ENCODE measurements at regions not wholly inside any gene's neighbourhood (a gene's known extent, or its start where the extent isn't known, plus 50 kb on each side); places are given as distances from the start of the nearest gene placed in this dataset.

- no peak for DNase-seq (ENCODE audit: low spot score)
These were observed 82.6 kb upstream of the DHX15 start for GRCh38 chr4:24666816-24667477.

DNA sequence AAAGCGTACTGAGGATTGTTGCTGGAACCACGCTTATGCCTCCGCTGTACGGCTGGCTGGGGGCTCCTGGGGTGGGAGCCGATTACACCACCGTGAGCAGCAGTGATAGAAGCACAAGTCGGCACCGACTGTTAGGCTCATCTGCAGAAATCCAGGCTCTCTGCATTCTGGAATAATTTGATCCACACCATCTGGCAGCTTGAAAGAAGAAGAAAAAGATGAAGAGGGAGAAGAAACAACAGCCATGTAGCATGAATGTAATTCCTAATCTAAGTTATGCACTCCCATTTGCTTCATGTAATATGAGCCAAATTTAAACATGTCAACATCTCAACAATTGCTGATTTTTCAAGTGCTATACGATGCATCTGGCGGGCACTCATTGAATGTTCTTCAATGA is 84.6 kb upstream of the DHX15 start:
- DNase-seq (ENCODE audit: low spot score) = no peak

GRCh38 chr4:24669751-24670150 is 85.4 kb upstream of the DHX15 start:
- DNase-seq (ENCODE audit: low spot score) = no peak

- DNase-seq (ENCODE audit: low spot score) = no peak
These were observed 87.5 kb upstream of the DHX15 start for GRCh38 chr4:24671849-24672248.

GRCh38 chr4:24672880-24673279 is 88.5 kb upstream of the DHX15 start:
- no peak for DNase-seq (ENCODE audit: low spot score)

DNA sequence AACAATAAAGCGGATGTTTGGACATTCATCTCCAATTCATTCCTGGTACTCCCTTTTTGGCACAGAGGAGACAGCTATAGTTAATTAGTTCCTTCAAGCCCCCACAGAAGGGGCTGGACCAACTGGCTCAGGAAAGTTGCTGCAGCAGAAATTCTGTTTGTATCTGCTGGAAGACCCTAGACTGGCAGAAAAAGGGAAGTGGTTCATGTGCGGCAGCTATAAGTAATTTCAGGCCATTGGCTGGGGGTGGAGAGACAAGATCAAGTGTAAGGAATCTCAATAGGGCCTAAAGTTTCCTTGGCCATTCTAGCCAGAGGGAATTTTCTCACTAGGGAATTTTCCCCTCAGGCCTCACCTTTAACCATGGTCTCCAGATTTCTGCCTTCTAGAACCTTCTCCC is 89.9 kb upstream of the DHX15 start:
- no peak for DNase-seq (ENCODE audit: low spot score)

- DNase-seq (ENCODE audit: low spot score) = no peak
These were observed 91.5 kb upstream of the DHX15 start for GRCh38 chr4:24675721-24676389.

GRCh38 chr4:24677909-24678308 is 93.6 kb upstream of the DHX15 start:
- DNase-seq (ENCODE audit: low spot score) = no peak

DNA sequence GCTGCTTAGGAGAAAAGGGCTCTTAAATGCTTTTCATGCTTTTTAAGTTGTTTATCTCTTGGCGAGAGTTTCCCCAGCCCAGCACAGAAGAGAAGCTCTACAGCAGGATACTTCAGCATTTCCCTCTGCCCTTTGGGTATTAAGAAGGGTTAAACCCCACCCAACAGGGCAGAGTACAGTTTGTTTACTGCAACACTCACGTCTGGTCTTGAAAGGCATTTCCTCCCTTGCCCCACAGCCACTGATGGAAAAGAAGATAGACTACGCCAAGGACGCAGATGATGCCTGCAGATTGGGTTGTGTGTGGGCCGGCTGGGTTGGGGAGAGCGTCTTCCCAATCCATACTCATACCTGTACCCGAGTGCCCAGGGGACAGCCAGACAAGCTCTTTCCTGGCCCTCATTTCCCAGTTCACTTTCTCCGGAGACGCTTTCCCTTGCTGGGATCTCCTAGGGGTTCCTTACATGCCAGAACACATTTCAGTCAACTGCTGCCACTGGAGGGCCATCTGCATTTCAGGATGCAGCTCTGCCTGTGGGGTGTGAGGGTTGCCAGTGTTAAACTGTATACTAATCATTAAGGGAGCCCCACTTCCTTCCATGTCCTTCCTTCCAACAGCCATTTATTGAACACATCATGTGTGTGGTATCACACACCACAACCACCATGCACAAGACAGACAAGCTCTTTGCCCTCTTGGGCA is 96.5 kb upstream of the DHX15 start:
- DNase-seq (ENCODE audit: low spot score) = no peak

DNA sequence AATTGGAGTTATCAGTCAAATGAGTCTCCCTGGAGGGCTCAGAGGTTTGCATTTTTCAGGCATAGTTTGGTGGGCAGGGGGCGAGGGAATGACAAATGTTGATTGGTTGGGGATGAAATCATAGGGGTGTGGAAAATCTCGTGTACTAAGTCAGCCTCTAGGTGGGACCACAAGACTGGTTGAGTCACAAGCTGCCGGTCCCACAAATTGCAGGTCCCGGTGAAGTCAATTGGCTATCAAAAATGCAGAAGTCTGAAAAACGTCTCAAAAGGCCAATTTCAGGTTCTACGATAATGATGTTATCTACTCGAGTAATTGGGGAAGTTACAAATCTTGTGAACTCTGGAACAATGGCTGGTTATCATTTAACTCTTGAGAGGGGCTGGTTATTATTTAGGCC is 98.8 kb upstream of the DHX15 start:
- DNase-seq (ENCODE audit: low spot score) = no peak

DNA sequence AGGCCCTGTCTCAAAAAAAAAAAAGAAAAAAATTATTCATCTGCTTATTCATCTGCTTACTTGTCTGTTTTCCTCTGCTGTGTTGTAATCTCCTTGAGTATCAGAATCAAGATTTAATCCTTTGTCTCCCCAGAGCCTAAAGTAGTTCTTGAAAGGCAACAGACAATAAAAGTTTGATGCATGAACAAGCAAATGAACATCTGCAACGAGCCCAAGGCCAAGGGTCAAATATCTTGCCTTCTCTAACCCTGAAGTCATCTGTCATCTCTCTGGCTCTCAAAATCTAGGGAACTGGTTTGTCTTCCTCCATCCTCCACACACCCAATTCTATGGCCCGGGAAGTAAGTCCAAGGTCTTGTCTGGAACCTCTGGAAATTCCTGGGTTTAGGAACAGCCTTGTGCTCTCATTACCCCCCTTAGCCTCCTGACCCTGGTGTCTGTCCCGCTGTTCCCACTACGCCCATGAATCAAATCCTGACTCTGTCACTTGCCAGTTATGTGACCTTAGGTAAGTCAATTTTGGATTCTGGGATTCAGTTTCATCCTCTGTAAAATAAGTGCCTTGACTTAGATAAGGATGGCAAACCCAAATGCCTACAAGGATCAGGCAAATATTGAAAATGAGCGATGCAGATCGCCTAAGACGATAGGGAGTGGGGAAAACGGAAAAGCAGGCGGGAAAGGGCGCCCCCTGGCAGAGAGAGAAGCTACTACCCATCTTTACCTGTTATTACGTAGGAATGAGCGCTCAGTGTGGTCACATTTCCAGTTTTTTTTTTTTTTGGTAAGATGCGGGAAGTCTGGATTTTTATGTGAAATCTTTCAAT is 102.7 kb upstream of the DHX15 start:
- peak; percentile 64 for DNase-seq (ENCODE audit: low spot score)

DNA sequence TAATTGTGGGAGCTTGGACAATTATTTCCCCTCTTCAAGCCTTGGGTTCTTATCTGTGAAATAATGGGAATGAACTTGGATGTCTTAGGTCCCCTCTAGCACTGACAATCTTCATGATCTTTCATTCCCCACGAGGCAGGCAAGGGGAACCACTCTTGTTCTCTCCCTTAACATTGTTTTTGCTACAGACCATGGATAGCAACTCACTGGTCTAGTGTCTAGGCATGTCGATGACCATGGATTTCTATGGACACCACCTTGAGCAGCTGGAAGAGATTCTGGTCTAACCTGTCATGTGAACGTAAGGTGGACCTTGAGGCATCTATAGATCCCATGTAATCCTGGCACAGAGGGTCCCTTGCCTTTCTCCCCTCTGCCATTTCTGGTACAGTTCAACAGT is 104.1 kb upstream of the DHX15 start:
- DNase-seq (ENCODE audit: low spot score) = no peak

DNA sequence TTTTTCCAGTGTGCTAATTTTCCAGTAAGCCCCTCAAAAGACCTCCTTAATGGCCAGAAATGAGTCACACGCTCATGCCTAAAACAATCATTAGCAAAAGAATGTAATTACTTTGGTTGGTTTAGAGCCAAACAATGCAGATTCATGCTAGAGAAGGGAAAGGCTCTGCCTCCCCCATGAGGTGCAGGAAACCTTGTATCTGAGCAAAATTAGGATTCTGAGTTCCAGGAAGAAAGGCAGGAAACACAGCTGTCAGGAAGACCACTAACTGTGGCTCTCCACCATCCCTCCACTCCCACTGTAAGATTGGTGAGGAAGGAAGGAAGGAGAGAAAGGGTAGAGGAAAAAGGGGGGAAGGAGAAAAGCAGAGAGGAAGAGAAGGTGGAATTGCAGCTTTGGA is 104.9 kb upstream of the DHX15 start:
- DNase-seq (ENCODE audit: low spot score) = no peak

DNA sequence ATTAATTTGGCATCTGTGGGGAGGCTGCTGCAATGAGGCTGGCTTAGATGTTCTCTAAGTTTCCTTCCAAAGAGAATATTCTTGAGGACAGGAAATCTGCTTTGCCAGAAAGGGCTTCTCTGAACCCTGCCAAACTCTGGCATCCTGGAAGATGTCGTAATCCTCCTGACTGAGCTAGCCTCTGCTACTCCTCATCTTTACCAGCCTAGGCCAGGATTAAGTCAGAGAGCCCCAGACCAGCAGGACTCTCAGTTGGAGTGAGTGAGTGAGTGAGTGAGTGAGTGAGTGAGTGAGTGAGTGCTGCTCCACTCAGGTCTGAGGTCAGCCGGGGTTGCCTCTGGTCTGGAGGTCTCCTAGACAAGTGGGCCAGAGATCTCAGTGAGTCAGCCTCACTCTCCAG is 104.9 kb upstream of the SOD3 start:
- DNase-seq (ENCODE audit: low spot score) = no peak

GRCh38 chr4:24693636-24694035 is 101.7 kb upstream of the SOD3 start:
- no peak for DNase-seq (ENCODE audit: low spot score)

GRCh38 chr4:24700118-24700517 is 95.3 kb upstream of the SOD3 start:
- DNase-seq (ENCODE audit: low spot score) = no peak

DNA sequence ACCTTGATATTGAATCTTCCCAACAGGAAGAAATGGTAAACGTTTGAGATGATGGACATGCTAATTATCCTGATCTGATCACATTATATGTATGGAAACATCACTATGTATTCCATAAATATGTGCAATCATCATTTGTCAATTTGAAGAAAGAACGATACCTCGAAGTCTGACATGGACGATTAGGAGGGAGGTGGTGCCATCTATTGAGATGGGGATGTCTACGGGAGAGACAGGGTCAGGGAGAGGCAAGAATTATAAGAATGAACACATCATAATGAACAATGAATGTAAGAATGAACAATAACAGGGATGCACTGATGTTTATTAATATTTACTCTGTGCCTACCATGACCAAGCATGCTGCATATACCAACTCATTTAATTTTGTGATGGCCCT is 93.7 kb upstream of the SOD3 start:
- no peak for DNase-seq (ENCODE audit: low spot score)

GRCh38 chr4:24702281-24702680 is 93.1 kb upstream of the SOD3 start:
- no peak for DNase-seq (ENCODE audit: low spot score)

- no peak for DNase-seq (ENCODE audit: low spot score)
These were observed 92.1 kb upstream of the SOD3 start for GRCh38 chr4:24703298-24703697.

DNA sequence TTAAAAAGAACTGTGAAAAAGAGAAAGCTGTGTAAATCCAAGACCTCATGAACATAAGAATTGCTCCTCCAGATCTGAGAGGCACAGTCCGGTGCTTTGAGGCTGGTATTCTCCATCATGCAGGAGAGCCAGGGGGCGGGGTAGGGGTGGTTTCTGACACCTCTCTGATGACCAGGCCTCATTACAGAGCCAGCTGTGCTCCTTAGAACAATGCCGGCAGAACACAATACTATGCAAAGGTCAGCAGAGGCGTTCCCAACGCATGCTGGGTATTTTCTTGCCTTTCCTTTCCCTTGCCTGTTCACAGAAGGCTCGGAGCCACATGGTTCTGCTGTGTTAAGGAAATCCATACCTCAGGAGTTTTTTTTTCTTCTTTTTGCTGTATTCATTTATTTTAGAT is 91.2 kb upstream of the SOD3 start:
- DNase-seq (ENCODE audit: low spot score) = no peak

DNA sequence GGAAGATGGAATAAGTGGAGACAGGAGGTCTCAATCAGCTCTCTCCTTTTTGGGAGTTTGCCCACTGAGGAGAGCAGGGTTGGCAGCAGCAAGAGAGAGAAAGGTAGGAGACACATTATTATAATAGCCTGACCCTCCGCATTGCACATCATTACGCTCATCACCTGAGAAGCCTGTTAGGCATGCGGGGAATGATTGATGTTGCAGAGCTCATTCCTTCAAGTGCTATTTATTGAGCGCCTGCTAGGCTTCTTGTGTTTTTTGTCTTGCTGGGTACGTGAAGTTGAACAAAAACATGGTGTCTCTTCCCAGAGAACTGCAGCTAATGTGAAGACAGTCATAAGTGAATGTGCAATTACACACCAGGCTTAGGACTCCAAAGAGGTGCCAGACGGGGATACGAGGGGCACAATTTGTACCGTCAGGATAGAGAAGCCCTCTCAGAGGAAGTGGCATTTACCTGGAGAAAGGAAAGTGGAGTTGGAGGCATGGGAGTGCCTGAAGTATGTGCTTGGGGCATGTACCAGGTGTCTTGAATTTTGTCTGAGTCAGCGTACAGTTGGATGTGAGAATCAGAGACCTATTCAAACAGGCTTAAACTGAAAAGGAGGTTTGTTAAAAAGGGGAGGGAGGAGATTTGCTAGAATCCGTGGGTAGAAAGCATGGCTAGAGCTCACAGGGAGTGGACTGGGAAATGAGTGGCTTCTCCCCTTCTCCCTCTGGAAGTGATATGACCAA is 90.2 kb upstream of the SOD3 start:
- no peak for DNase-seq (ENCODE audit: low spot score)

- no peak for DNase-seq (ENCODE audit: low spot score)
These were observed 81.8 kb upstream of the SOD3 start for GRCh38 chr4:24713604-24714003.

Data from HuH-7 (cell line).